SIG-M5 treated with dmso at 0.1 percent for 504 hours (cell line): ENCODE measurements at regions not wholly inside any gene's neighbourhood (a gene's known extent, or its start where the extent isn't known, plus 50 kb on each side); places are given as distances from the start of the nearest gene placed in this dataset.

Source experiments
- DNase-seq: peaks from one replicate; lab custom pipeline; 2025; ENCODE audit not compliant: unreplicated experiment; lab: John Stamatoyannopoulos, UW

- DNase-seq, result no peak
These were observed 330.5 kb upstream of the LRIG3 start for GRCh38 chr12:59250766-59251165.

GRCh38 chr12:59240048-59240447, 319.7 kb upstream of the LRIG3 start:
- DNase-seq, result no peak

GRCh38 chr12:59234391-59234790, 314.1 kb upstream of the LRIG3 start:
- no peak for DNase-seq

GRCh38 chr12:59230334-59230733, 310.0 kb upstream of the LRIG3 start:
- no peak for DNase-seq

- DNase-seq, result no peak
These were observed 298.8 kb upstream of the LRIG3 start for GRCh38 chr12:59219148-59219547.

DNA sequence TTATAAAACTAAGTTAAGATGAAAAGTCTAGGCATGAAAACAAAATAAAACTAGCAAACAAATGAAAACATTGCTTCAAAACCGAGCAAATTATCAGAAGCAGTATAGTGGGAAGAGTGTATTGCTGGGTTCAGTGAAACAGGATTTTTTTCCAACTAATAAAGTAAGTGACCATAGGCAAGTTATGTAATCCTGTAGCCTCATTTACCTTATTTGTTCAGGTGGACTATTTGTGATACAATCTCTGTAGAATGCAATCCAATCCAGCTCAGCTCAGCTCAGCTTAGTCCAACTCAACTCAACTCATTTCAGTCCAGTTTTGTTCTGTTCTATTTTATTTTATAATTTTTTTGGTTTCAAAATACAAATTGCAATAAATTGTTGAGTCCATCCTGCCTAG, 276.7 kb upstream of the LRIG3 start:
- DNase-seq, result peak; percentile 5

DNA sequence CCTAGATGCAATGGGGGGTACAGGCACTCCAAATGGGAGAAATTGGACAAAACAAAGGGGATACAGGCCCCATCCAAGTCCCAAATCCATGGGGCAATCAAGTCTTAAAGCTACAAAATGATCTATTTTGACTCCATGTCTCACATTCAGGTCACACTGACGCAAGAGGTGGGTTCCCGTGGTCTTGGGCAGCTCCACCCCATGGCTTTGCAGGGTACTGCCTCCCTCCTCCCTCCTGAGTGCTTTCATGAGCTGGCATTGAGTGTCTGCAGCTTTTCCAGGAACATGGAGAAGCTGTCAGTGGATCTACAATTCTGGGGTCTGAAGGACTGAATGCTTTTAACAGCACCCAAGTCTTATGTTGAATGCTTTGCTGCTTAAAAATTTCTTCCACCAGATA, 274.5 kb upstream of the LRIG3 start:
- DNase-seq, result no peak

DNA sequence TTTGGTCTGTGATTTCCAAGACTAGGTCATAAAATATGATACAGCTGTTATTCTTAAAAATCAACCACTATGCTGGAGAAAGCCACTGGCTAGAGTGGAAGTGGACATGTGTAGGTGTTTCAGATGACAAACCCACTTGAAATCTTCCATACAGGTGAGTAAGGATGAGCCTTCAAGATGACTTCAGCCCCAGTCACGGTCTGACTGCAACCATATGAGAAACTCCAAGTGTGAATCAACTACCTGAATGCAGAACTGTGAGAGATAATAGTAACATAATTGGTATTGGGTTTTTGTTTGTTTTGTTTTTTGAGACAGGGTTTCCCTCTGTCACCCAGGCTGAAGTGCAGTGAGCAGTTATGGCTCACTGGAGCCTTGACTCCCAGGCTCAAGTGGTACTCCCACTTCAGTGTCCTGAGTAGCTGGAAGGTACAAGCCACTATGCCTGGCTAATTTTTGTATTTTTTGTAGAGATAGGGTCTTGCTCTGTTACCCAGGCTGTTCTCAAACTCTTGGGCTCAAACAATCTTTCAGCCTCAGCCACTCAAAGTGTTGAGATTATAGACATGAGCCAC, 273.3 kb upstream of the LRIG3 start:
- DNase-seq, result no peak

- no peak for DNase-seq
These were observed 271.1 kb upstream of the LRIG3 start for GRCh38 chr12:59191372-59191771.

GRCh38 chr12:59186451-59186850, 266.1 kb upstream of the LRIG3 start:
- no peak for DNase-seq

- no peak for DNase-seq
These were observed 265.0 kb upstream of the LRIG3 start for GRCh38 chr12:59185295-59185694.

DNA sequence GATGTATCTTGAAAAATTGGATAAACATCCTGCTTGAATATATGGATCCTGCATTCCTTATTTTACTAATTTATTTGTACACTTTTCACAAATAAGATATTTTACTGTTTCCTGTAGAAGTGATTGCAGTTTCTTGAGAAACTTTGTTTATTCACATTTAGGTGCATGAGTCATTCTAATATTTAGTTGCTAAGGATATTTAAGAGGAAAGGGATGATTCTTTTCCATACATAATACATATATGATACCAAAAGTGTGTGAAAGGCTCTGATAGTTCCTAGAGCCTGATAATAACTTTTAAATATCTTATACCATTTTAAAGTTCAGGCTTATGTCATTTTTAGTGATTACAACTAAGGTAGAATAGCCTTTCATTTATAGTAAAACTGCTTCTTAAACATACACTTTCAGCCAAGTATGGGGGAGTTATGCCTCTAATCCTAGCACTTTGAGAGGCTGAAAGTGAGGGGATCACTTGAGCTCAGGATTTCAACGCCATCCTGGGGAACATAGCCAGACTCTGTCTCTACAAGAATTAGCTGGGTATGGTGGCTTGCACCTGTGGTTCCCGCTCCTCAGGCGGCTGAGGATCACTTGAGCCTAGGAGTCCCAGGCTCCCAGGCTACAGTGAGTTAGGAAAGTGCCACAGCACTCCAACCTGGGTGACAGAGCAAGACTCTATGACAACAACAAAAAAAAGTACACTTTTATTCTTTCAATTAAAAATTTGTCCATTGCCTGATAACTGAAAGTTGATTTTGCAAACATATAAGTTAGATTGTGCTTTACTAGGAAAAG, 262.6 kb upstream of the LRIG3 start:
- no peak for DNase-seq

- DNase-seq, result no peak
These were observed 261.9 kb upstream of the LRIG3 start for GRCh38 chr12:59182191-59182590.

GRCh38 chr12:59181196-59181777, 261.0 kb upstream of the LRIG3 start:
- DNase-seq, result no peak

GRCh38 chr12:59179231-59179630, 258.9 kb upstream of the LRIG3 start:
- no peak for DNase-seq

GRCh38 chr12:59173695-59174094, 253.4 kb upstream of the LRIG3 start:
- peak; percentile 3 for DNase-seq

DNA sequence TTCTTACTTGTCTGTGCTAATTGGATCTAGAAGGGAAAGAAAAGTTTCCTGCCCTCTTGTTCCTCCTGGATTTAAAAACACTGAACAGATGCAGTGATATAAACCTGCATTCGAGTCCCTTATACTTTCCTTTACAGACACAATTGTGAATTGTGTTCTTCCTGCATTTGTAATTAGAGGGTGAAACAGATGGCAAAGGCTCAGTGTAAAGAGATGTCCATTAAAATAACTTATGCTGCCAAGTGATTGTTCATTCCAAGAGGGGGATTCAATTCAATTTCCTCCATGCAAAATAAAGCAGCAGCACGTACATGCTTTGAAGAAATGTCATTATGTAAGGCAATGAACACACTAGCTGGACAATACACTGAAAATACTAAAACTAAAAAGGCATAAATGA, 248.3 kb upstream of the LRIG3 start:
- no peak for DNase-seq

DNA sequence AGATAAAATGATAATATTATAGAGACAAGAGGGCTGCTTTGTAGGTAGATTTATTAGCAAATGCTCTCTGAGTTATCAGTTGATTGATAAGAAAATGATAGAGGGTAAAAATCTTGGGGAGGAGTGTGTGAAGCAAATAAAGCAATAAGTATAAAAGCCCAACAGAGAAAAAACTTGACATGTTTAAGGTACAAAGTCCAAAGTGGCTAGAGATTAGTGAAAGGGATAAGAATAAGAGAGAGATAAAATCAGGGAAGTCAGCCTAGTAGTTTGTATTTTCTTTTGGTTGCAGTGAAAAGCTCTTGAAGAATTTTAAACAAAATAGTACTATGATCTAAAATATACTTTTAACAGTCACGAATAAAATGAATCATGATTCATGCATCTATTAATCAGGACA, 246.2 kb upstream of the LRIG3 start:
- no peak for DNase-seq

GRCh38 chr12:59164991-59165718, 244.9 kb upstream of the LRIG3 start:
- DNase-seq, result peak; percentile 67

DNA sequence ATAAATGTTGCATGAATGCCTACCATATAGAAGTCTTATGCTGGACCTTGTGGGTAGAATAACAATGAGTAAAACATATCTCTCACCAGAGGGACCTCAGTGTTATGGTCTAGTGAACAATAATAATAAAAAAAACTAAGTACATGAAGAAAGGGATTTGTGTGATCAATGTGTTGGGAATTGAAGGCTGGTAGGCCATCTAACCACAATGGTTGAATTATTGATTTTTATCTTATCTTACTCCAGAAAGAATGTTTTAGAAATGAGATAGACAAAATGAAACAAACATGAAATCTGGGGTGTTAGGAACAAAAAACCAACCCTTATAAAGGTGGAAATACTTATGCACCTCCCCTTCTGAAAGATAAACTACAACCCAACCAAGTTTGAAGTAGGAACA, 243.9 kb upstream of the LRIG3 start:
- no peak for DNase-seq

DNA sequence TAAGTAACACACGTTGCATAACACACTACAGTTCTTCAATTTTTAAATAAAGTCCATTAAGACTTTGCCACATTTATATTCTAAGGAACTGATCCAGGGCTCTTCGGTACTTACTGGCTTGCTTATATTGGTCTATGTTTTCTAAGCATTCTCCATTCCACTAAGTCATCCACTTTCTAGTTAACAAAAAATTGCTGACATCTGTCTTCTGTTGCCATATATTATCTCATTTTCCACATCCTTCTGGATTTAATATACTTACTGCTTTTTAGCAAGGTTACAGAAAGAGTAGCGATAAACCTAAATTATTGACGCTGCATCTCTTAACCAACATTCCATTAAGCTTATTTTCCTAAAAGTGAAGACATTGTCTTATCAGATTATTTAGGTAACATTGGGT, 238.4 kb upstream of the LRIG3 start:
- no peak for DNase-seq

- no peak for DNase-seq
These were observed 237.8 kb upstream of the LRIG3 start for GRCh38 chr12:59158066-59158465.
